COLO829 (cell line): ENCODE measurements at regions not wholly inside any gene's neighbourhood (a gene's known extent, or its start where the extent isn't known, plus 50 kb on each side); places are given as distances from the start of the nearest gene placed in this dataset.

Experiments
- DNase-seq: peaks from one replicate; pipeline ENCODE4 v3.0.0; 2012; ENCODE audit warnings: low spot score

GRCh38 chr18:73313476-73313875 is 445.7 kb upstream of the NETO1 start:
- no peak for DNase-seq

DNA sequence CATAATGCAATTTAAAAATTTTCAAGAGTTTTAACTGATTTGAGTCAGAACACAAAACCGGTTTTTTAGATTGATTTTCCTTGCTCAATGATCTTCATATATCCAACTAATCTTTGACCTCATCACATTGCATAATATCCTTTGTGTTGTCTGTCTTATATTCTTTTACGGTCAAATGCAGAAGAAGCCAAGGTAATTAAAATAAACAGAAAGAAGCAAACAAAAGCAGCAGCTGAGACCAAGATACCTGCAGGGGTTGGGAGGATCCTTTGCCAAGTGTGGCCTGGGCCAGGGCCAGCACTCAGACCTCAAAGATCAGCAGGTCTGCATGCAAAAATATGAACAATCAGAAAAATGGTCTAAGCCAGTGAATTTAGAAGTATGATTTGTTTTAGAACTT is 428.9 kb upstream of the NETO1 start:
- no peak for DNase-seq

DNA sequence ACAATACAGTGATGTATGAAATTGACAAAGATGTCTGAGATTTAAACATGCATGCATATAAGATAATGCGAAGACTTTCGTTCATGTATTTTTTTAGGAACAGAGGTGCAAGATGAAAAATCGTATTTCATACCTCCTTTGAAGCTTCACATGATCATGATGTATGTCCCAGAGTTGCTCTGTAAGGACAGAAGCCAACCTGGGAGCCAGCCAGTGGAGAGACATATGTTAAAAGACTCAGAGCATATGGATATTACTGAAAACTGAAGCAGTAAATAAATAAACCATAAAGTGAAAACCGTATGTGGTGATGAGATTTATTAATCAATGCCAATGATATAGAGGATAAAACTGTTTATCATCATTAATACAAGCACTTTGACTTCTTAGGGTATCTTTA is 424.4 kb upstream of the NETO1 start:
- no peak for DNase-seq

DNA sequence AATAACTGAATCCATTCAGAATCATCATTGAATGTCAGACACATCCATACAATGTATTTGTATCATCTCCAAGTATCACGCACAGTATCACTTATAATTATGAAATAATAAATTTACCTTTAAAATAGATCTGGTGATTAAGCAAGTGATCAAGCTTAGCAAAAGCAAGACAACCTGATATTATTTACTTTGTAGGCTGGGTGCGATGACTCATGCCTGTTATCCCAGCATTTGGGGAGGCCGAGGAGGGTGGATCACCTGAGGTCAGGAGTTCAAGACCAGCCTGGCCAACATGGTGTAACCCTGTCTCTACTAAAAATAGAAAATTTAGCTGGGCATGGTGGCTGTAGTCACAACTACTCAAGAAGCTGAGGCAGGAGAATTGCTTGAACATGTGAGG is 421.0 kb upstream of the NETO1 start:
- DNase-seq = no peak

- no peak for DNase-seq
These were observed 418.8 kb upstream of the NETO1 start for GRCh38 chr18:73286584-73286983.

- DNase-seq = no peak
These were observed 416.0 kb upstream of the NETO1 start for GRCh38 chr18:73283788-73284187.

DNA sequence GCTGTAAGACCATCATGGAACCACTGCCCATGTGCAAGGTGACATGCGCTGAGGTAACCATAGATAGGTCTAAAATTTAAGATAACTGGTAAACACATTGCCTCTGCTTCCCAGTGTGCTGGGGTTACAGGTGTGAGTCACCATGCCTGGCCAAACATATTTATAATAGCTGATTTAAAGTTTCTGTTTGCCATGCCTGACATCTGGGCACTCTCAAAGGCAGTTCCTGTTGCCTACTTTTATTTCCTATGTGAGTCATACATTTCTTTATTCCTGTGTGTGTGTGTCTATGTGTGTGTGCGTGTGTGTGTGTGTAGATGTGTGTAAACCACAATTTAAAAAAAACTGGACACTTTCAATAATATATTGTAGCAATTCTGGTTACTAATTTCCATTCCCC is 415.2 kb upstream of the NETO1 start:
- DNase-seq = no peak

DNA sequence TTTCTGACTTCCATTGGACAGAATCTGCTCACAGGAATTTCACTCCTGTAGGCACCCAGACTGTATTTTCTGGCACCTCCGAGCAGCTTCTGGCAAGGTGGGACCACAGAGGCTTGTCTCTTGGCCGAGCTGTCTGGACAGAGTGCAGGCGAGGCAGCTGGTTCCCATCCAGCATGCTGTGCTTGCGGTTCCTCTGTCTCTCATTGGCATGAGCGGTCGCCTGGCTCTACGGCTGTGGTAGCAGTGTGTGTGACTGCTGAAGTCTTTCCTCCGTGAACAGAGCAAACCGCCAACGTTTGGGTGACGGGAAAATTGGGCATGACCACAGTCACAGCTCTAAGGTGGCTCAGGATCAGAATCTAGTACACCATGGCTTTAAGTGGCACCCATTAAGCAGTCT is 411.7 kb upstream of the NETO1 start:
- DNase-seq = no peak

DNA sequence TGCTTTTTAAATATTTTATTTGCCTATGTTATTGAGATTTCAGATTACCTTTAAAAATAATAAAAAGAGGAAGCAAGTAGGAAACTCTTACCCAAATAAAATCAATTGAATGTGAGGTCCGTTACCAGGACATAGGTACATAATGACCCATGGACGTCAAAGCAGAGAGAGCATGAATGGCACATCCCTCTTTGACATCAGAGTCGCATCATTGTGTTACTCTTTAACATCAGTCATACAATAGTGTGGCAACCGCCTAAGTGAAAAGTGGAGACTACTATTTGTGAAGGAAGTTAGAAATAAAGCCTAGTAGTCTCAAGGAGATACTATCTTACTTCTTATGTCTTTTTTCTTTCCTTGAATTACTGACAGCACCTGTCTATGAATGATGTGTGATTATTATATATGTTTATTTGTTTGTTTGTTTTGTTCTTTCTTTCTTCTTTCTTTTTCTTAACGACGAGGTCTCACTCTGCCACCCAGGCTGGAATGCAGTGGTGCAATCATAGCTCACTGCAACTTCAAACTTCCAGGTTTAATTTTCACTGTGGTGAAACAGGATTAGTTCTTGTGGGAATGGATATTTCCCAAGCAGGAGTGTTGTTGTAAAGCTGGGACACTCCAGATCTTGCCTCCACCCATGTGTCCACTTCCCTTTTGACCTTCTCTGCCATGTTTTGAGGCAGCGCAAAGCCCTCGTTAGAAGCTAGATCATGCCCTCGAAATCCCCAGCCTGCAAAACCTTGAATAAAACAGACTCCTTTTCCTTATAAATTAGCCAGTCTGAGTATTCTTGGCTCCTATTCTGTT is 407.2 kb upstream of the NETO1 start:
- no peak for DNase-seq

- DNase-seq = no peak
These were observed 403.3 kb upstream of the NETO1 start for GRCh38 chr18:73270920-73271634.

GRCh38 chr18:73264562-73264921 is 396.8 kb upstream of the NETO1 start:
- DNase-seq = no peak

- no peak for DNase-seq
These were observed 394.1 kb upstream of the NETO1 start for GRCh38 chr18:73261923-73262322.

DNA sequence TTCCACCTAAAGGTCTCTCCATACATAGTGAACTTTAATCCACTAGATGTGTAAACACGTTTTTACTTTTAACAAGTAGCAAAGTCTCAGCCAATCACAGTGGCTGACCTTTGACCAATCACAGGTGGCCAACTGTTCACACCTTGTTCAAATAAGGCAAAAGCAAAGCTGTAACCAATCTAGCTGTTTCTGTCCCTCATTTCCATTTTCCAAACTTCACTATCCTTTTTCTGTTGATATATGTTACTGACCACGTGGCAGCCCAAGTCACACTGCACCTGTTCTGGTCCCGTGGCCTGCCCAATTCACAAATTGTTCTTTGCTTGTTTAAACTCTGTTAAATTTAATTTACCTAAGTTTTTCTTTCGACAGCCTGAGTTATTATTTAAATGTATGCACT is 393.5 kb upstream of the NETO1 start:
- DNase-seq = no peak

DNA sequence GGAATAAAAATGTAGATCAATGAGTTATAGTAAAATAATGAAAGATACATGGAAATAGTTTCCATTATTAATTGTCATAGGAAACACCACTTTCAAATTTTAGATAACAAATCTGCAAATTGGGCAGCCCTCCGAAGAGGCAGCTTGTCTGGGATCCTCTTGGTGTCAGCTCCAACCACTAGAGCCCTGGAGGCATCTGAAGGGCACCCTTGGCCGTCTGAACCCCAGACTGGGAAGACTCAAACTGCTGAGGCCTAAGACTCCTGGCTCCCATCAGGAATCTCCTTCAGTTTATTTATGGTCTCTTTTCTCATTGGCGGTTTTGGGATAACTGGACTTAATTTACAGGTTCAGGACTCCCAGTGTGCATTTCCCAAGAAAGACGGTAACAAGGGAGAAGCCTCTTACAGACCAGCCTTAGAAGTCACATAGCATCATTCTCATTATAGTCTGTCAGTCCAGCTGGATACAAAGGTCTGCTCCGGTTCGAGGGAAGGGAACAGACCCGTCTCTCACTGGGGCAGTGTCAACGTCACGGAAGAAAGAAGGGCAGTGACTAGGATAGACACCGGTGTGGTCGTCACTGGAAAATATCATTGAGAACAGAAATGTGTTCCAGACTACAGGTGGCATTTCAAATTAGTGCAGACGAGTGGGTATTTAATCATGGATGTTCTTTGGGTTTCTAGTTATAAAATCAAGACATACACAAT is 390.7 kb upstream of the NETO1 start:
- DNase-seq = no peak

DNA sequence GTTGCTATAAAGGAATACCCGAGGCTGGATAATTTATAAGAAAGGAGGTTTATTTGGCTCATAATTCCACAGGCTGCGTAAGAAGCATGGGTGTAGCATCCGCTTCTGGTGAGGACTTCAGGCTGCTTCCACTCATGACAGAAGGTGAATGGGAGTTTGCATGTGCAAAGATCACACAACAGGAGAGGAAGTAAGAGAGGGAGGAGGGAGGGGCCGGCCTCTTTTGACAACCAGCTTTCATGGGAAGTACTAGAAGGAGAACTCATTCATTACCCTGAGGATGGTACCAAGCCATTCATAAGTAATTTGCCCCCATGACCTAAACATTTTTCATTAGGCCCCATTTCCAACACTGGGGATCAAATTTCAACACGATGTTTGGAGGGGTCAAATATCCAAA is 386.8 kb upstream of the NETO1 start:
- no peak for DNase-seq

GRCh38 chr18:73249030-73249429 is 381.2 kb upstream of the NETO1 start:
- DNase-seq = no peak

DNA sequence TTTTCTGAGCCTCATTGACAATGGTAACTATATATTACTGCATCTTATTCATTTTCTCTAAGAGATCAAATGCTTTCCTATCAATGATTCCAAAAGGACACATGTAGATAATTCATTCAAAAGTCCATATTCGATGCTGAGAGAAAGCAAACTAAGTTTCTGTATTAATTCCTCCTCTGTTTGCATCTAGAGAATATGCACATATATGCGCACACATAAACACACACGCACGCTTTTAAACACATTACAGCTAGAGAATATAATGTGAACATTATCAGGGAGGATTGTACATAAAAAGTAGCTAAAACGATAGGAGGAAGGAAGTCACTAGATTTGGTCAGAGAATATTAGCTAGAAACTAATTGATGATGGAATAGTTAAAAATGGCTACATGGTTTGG is 379.0 kb upstream of the NETO1 start:
- DNase-seq = no peak

- DNase-seq = no peak
These were observed 377.6 kb upstream of the NETO1 start for GRCh38 chr18:73245345-73245744.

DNA sequence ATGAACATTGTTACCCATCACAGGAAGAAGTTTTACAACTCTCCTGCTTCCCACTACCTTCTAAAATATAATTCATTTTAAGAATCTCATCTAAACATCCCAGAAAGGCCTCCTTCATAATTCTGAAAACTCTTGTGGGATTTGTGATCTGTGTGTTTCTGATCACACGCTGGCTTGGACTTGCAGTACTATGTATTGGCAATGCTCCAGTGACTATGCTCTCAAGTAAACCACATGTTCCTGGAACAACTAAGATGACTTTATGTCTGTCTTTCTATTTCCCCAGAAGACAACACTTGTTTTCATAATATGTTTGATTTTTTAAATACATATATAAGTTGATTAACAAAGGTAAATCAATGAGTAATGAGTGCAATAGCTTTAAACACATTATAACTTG is 376.6 kb upstream of the NETO1 start:
- DNase-seq = no peak

DNA sequence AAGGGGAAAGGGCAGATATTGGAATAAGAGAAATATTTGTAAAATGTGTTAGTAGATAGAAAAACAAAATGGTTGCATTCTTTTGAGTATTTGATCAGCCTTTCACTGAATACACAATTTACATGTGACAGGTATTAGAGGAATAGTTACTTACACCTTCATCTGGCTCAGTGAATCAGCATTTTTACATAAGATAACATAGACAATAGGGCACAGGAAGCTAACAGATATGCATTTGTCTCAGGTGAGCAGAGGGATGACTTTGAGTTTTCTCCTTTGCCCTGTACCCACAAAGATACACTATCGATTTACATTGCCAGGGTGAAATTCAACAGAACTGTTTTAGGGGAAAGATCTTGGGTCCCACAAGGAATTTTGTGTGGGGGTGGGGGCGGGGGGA is 373.1 kb upstream of the NETO1 start:
- DNase-seq = no peak

DNA sequence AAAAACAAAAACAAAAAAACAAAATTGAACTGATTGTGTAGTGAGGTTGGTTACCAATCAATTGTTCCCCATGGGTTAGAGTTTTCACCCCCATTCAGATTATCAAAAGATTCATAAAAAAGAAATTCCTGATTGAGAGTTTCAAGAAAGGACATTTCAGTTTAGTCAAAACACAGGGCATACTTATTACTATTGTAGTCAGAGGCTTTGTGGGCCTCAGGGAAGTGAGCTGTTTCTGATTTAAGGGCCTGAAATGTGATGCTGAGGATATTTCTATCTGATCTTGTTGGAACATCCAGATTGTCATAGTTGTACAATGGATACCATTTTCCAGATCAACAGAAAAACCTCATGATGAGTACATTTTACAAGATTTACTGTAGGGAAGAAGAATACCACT is 368.1 kb upstream of the NETO1 start:
- no peak for DNase-seq

- DNase-seq = peak; percentile 0
These were observed 367.7 kb upstream of the NETO1 start for GRCh38 chr18:73235491-73235890.

- no peak for DNase-seq
These were observed 365.1 kb upstream of the NETO1 start for GRCh38 chr18:73232933-73233332.
